ENCODE measurements at regions not wholly inside any gene's neighbourhood (a gene's known extent, or its start where the extent isn't known, plus 50 kb on each side); places are given as distances from the start of the nearest gene placed in this dataset.

DNA sequence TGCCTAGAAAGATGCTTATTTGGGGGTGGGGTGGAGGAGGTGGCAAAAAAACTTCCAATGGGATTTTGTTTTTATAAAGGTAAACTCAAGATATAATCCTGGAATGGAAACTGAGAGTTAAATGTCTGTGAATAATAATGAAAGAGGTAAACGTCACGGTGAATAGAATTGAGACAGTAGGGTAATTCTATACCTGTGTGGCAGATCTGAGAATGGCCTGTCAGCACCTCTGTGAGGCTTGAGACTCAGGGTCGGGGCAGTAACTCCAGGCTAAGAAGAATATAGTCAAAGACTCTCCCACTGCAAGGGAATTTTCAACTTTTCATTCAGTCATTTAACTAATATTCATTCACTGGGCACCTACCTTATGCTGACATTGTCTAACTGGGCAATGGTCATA is 581.2 kb upstream of the ZNF608 start:
- in situ Hi-C loops (cut with MboI) (no loop called here), intact Hi-C loops (cut with micrococcal nuclease; ENCODE audit: unreplicated experiment) (no loop called here)
- ATAC-seq = peak; percentile 58
- ChIA-PET CTCF (no interaction called here), RAD21 (ENCODE audit: unreplicated experiment) (no interaction called here), SMC1A (ENCODE audit: uncharacterized antibody, unreplicated experiment) (no interaction called here), POLR2A (no interaction called here)
- no peaks in the 10 kb centered on the region for H3K79me2 ChIP-seq (ENCODE audit: control insufficient read depth, insufficient read depth, low read length)
- H3K27ac ChIP-seq (ENCODE audit: control insufficient read depth, insufficient read depth) = no peak overlapping the region
- no peak for FAIRE-seq
- H4K20me1 ChIP-seq (ENCODE audit: control insufficient read depth, insufficient read depth) = no peaks in the 10 kb centered on the region
- no peak for DNase-seq (ENCODE audit: low read depth, low spot score)
- H2AFZ ChIP-seq (ENCODE audit: control insufficient read depth, low read depth, low read length) = no peak overlapping the region
- H3K4me1 ChIP-seq (ENCODE audit: control insufficient read depth, insufficient read depth, low read length) = no peaks in the 10 kb centered on the region
- H3K9me3 ChIP-seq (replicated peaks; ENCODE audit: control insufficient read depth, insufficient read depth, low read length) = no peaks in the 10 kb centered on the region
- H3K27me3 ChIP-seq (replicated peaks in 1 of 2; ENCODE audit: control insufficient read depth in 2 of 2, insufficient read depth in 2 of 2, low read length in 1 of 2) = no peaks in the 10 kb centered on the region
- H3K9ac ChIP-seq (ENCODE audit: control insufficient read depth, insufficient read depth, low read length) = no peak overlapping the region
- no TSS peak for BruUV-seq (replicated peaks)
- H3K4me3 ChIP-seq = no peak overlapping the region
- 4% methylated on average over 3 of the region's 3 CpGs for WGBS (ENCODE audit: insufficient coverage, insufficient replicate concordance, low lambda C conversion rate, missing lambda C conversion rate)
- TF ChIP-seq, protein P1, sequence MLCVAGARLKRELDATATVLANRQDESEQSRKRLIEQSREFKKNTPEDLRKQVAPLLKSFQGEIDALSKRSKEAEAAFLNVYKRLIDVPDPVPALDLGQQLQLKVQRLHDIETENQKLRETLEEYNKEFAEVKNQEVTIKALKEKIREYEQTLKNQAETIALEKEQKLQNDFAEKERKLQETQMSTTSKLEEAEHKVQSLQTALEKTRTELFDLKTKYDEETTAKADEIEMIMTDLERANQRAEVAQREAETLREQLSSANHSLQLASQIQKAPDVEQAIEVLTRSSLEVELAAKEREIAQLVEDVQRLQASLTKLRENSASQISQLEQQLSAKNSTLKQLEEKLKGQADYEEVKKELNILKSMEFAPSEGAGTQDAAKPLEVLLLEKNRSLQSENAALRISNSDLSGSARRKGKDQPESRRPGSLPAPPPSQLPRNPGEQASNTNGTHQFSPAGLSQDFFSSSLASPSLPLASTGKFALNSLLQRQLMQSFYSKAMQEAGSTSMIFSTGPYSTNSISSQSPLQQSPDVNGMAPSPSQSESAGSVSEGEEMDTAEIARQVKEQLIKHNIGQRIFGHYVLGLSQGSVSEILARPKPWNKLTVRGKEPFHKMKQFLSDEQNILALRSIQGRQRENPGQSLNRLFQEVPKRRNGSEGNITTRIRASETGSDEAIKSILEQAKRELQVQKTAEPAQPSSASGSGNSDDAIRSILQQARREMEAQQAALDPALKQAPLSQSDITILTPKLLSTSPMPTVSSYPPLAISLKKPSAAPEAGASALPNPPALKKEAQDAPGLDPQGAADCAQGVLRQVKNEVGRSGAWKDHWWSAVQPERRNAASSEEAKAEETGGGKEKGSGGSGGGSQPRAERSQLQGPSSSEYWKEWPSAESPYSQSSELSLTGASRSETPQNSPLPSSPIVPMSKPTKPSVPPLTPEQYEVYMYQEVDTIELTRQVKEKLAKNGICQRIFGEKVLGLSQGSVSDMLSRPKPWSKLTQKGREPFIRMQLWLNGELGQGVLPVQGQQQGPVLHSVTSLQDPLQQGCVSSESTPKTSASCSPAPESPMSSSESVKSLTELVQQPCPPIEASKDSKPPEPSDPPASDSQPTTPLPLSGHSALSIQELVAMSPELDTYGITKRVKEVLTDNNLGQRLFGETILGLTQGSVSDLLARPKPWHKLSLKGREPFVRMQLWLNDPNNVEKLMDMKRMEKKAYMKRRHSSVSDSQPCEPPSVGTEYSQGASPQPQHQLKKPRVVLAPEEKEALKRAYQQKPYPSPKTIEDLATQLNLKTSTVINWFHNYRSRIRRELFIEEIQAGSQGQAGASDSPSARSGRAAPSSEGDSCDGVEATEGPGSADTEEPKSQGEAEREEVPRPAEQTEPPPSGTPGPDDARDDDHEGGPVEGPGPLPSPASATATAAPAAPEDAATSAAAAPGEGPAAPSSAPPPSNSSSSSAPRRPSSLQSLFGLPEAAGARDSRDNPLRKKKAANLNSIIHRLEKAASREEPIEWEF (IDR thresholded peaks at IDR 0.05; ENCODE audit: insufficient replicate concordance, low read depth, low read length) = no peak
- peak; percentile 43; the same call in 1 of the 2 replicates for TF ChIP-seq JUNB (IDR thresholded peaks at IDR 0.05)
- H3K4me2 ChIP-seq (ENCODE audit: control insufficient read depth, insufficient read depth) = no peak overlapping the region
- no peaks in the 10 kb centered on the region for H3K36me3 ChIP-seq (ENCODE audit: control insufficient read depth in 2 of 2, insufficient read depth in 2 of 2, low read length in 1 of 2)

Measured in GM12878 (cell line).